GM19328 (cell line): ENCODE measurements at regions not wholly inside any gene's neighbourhood (a gene's known extent, or its start where the extent isn't known, plus 50 kb on each side); places are given as distances from the start of the nearest gene placed in this dataset.
"Not testable (repeated sequence)": the region's sequence is repeated elsewhere in the genome, so short reads cannot be mapped to it uniquely, and the experiment has no call there.

Experiments used
- ATAC-seq: cut with Tn5 transposase; IDR thresholded peaks from one replicate; pipeline ENCODE4 v1.9.1; 2021; ENCODE audit warnings: mild to moderate bottlenecking, moderate library complexity; ENCODE audit not compliant: unreplicated experiment

DNA sequence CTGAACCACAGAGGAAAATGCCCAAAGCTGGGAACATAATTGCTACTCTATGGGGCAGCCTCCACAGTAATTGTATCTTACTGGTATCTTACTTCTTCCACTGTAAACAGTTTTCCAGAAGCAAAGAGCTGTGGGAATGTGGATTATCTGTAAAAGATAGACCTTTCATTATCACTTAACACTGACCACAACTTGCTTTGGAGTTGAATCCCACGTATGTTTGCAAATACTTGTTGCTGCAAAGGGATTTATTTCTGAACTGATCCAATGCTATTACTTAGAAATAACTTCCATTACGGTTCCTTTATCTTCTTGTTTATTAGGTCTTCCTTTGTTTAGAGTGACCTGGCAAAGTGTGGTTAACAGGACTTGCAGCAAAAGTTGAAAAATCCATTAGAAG is 218.1 kb downstream of the KCTD12 start:
- ATAC-seq, result no peak

DNA sequence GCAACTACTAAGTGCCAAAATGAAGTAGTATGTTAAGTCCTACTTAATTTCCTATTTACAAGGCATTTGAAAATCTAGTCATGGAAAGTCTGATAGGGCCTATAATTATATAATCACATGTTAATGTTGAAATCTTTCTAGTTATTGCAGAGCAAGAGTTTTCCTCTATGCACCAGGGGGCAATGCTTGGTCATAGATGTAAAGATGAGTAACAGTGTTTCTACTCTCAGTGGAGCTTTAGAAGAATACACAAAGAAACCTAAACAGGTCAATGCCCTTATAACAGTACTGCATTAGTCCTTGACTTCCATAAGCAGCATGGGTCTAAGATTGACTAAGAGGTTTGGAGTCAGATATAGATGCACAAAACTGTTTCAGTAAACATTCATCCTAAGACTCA is 218.7 kb downstream of the KCTD12 start:
- no peak for ATAC-seq

DNA sequence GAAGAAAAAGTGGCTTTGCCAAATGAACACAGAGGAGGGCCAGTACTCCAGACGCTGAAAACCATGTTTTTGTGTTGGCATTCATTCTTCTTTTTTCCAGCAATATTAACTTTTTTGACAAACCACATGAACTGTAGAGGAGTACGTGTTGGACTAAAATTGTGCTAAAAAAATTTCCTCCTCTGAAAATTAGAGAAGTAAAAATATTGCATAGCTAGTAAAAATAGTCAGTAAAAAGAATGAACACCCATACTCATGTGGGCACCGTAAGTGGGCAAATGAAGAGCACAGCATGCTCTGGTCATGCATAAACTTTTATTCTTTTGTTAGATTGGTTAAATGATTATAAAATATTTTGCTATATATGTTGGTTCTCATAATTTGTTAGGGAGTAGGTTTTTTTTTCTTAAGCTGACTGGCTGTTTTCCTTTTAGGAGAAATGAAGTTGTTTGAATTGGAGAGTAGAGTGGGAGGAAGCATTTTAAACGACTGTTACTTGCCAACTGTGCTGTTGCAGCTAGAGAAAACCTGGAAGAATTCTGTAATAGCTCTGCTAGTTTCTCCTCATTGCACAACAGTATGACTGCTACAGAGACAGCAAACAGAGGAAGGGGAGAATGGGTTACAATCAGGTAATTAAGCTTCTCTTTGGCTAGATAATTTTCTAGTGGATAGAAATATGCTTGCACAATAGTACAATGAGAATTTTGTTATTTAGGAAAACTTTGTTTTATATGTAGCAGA is 222.4 kb downstream of the KCTD12 start:
- ATAC-seq, result no peak

DNA sequence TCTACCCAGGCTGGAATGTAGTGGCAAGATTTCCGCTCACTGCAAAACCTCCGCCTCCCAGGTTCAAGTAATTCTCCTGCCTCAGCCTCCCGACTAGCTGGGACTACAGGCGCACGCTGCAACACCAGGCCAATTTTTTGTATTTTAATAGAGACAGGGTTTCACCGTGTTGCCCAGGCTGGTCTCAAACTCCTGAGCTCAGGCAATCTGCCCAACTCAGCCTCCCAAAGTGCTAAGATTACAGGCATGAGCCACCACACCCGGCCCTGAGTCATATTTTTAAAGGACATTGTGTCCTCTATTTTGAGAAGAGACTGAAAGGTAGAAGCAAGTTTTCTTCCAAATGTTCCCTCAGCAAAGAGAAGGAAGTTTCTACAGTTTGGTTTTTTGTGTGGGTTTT is 227.1 kb downstream of the KCTD12 start:
- ATAC-seq, result not testable (repeated sequence)

DNA sequence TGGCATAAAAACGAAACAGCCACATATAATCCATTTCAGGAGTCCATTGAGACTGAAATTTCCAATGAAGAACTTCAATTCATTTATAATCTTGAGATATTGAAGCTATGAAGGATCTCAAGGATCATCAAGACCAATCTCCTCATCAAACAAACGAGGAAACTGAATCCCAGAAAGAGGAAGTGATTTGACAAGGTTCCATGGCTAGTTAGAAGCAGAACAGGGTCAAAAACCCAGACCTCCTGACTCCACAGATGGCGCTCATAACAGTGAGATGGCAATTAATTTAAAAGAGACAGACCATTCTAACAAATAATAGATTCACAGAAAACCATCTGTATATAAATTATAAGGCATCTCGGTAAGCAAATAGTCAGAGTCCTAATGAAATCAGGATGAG is 229.7 kb downstream of the KCTD12 start:
- no peak for ATAC-seq

DNA sequence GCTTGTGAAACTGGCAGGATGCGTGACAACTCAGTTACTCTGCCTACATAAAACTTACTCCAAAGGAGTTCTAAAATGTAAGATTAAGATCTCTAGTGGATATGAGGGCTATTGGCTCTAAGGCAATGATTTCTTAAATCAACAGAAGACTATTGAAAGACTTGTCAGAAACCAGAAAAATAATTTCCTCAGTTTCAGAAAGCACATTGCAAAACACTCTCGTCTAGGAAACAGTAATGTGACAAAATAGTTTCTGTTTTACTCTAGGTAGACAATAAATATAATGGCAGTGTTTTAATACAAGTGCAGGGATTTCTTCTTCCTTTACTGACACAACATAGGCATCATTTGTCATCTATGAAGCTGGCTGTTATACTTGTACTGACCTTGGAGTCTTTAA is 230.1 kb downstream of the KCTD12 start:
- no peak for ATAC-seq

DNA sequence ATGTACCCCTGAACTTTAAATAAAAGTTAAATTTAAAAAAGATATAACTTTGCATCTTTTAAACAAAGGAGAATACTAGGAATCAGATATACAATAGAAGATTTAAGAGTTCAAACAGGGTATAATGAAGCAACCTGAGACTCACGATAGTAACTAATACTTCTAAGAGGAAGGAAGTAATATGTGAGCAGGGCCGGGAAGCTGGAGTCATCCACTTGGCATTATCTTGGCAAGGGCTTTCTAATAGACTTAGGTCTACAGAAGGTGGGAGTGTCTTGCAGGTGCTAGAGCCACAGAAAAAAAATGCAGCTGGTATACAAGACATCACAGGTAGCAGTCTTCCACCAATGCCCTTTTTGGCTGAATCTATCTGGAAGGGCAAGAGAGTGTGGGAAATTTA is 231.9 kb downstream of the KCTD12 start:
- ATAC-seq, result no peak

DNA sequence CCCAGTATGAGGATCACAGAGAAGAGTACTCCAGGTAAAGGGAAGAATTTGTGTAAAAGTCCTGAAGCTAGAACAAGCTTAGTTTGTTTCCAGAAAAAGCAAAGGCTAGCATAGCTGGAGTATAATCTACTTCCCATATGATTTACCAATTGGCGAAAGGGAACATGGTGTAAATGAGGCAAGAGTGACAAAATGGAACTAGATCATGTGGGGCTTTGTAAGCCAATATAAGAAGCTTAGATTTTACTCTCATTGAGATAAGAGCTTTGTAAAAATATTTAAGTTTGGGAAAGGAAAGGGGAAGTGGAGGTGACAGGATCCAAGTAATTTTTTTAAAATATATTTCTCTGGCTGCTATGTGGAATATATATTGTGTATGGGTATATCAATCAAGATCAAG is 234.9 kb downstream of the KCTD12 start:
- no peak for ATAC-seq

DNA sequence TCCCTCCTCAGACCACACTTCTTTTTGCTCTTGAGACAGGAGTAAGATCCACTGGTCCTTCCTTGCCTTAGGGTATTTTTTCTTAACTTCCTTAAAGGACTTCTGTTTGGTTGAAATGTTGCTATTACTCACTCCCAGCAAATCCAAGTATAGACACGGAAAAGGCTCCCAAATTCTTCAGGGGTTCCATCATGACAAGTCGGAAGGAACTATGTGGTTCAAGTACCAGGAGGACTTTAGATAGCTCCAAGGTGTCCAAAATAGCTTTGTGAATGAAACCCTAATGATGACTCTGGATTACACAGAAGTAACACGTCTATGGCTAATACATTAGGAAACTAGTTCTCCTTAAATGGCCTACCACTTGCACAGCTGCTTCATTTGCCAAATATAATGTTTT is 238.7 kb downstream of the KCTD12 start:
- no peak for ATAC-seq

DNA sequence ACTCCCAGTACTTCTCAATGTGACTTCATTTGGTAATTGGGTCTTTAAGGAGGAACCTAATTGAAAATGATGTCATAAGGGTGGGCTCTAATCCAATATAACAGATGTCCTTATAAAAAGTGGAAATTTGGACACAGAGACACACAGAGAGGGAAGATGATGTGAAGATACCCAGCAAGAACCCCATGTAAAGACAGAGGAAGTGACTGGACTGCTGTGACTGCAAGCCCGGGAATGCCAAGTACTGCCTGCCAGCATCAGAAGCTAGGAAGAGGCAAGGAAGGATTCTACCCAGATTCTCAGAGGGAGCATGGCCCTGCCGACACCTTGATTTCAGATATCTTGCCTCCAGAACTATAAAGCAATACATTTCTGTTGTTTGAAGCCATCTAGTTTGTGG is 239.3 kb downstream of the KCTD12 start:
- no peak for ATAC-seq

DNA sequence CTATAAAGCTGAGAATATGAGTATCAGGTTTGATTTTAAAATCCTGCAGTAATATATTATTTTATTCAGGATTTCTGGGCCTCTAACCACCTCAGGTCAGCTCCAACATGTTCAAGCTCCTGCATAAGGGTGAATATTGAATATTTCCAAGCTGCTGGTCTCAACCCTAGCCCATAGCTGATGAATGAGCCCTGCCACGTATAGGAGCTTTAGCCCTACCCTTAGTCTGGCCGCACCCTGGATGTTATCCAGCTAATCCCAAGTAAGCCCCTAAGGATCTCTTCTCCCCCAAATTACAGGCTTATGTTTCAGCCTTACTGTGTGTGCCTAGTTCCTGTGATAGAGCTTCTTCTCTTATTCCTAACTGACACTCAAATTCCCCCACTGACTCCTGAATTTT is 240.6 kb downstream of the KCTD12 start:
- ATAC-seq, result no peak

DNA sequence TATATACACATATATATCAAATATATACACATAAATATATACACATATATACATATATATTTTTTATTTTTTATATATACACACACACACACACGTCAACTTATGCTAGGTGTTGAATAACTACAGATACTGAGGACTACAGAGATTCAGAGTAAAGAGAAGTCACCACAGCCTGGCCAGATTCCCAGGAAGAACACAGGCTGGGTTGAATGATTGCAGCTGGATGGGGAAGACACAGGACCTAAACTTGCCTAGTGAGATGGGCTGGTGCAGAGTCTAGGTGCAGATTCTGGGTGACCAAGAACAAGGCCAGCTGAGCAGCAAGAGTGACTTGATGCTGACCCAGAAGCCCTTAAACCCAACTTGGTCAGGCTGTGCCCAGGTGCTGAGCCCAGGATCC is 241.3 kb downstream of the KCTD12 start:
- no peak for ATAC-seq

DNA sequence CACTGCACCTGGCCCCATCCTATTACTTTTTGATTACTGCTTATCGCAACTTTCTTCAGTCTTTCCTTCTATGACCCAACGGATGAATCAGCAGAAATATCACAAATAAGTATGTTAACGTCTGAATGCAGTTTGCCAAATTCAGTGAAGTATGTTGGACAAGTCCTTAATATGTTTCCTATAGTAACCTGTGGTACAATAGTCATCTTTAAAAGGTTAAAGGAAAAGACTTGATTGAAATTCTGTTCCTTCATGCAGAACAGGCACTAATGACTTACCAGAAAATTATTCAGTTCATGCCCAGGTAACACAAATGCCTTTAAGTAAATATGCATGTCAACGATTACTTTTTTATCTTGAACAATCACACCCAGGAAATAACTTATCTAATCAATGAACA is 242.6 kb downstream of the KCTD12 start:
- no peak for ATAC-seq

DNA sequence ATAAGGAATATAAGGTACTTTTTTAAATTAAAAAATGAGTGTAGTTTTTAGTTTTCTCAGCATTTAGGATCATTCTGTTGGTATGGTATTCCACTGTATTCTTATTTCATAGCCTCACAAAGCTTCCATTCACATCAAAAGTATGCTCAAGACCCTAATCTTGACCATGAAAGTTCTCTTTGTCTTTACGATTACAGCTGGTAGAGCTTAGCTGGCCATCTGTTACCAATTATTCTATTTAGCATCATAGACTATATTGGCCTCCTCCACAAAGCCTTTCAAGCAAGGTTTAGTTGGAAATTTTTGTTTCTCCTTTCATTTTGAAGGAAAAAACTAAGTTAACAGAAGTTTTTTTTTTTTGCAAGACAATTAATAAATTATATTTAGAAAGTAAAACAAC is 245.1 kb downstream of the KCTD12 start:
- ATAC-seq, result no peak

DNA sequence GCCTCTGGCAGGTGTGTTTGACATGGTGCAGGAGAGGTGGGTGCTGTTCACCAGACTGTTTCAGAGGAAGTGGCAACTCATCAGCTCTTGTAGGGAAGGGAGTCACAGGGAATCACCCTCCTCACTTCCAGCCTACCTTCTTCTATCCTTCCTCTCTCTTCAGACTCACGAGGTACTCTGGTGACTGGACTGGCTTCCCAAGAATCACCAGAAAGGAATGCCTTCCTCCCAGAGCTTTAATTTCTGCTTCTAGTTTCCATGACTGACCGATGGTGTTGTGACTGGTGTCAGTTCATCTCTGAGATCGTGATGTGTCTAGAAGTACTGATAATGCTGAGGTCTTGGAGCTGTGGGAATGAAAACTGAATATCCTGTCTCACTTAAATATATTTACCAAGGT is 247.3 kb downstream of the KCTD12 start:
- ATAC-seq, result no peak

DNA sequence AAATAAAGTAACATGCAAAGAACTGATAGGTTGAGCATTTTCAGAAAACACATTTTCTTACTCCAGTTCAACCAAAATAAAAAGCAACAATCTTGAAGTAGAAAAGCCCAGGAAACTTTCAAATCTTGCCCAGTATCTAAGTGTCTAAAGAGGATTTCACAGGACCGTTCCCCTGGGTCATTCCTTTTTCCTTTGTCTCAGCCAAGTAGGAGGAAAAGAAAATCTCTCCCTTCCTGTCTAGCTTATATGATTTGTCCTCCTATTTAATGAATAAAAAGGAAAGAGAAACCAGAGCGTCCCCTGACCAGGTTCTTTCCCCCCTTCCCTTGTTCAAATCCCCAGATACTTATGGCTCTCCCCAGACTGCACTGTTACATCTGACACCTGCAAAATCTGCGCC is 248.0 kb downstream of the KCTD12 start:
- ATAC-seq, result no peak

DNA sequence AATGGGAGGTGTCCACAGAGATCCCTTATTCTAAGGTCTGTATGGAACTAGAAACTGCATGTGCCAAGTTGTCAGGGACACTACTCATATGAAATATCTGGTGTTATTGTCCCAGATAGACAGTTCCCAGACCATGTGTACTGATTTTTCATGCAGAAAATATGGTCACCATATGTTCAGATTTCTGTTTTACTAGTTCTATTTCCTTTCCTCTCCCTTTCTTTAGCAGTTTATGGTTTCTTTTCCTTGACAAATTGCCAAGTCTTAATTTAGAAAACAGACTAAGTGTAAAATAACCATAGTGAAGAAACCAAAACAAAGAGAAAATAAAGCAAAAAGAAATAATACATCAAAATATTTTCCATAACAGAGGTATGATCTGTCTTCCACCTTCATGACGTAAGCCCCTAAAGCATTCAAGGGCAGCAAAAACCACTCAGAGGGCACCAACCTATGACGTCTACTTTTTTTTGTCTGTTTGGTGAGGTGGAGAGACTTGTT is 248.5 kb downstream of the KCTD12 start:
- no peak for ATAC-seq

DNA sequence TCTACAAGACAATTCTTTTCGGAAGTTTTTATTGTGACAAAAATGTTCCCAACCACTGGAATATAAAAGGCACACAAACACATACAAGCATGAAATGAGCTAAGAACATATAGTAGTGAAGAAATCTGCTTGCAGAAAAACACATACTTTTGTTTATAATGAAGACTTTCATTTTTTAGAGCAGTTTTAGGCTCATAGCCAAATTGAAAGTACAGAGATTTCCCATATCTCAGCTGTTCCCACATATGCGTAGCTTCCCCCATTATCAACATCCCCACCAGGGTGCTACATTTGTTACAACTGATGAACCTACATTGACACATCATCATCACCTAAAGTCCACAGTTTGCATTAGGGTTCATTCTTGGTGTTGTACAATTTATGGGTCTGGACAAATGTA is 249.4 kb downstream of the KCTD12 start:
- ATAC-seq, result no peak

DNA sequence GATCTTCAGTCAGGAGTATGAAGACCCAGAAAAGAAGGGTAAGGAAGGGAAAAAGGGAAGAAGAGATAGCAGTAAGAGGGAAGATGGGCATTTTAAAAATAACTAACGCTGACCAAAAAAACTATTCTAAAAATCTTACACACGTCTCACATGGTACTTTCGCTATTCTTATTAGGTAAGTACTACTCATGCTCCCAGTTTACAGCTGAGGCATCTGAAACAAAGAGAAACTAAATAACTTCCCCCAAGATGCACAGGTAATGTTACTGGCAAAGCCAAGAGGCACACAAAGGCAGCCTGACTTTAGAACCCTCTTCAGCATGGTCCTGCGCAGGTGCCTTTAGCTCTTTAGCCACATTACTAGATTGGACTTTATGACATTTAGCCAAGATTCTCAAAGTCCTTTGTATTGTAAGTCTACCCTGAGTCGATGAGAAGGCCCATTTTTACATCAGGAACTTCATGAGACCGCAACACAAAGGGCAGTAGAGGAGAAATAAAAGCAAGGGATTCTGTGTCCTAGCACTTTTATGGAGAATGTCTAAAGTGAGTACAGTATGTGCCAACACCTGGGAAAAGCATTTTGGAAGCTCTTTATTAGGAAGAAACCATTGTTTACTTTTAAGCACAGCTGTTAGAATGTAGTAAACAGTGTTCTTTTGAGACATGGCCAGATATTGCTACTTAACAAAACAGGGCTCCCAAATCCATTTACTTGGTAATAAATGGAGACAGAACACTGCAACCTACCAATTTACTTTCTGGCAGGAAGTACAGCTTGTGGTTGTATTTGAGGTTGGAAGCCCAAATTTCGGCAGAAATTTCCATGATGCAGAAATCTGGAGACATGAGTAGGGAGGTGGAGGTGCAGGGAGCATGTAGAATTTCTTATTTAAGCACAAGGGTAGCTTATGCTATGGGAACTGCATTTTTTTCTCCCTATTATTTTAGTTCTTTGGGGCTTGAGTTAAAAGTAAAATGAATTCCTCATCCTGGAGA is 250.7 kb downstream of the KCTD12 start:
- ATAC-seq, result no peak

DNA sequence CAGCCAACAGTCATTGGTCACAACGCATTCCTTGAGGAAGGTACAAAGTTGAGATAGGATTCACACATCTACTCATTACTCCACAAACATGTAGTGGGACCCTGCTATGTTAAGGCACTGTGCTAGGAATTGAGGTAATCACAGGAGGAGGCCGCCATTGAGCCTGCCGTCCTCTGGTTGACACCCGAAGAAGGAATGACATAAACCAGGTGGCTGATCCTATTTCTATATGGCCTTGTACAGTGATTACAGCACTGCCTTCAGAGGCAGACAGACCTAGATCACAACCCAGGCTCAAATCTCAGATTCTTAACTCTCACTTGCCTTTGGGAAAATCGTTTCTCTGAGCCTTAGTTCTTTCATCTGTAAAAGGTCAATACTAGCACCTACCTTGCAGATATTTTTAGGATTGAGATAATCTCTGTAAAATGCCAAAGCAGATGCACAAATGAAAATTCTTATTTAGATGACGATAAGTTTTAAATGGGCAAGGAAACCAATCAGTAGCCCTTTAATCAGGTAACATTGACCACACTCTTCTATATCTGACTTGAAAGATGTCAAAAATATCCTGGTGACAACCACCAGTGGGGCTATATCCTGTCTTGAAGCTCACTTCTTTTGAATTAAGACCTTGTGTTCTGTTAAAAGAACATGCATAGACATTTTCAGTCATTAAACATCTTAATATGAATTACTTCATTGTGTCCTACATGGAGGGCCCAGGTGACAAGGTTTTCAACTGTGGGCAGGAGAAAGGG is 251.6 kb downstream of the KCTD12 start:
- no peak for ATAC-seq

DNA sequence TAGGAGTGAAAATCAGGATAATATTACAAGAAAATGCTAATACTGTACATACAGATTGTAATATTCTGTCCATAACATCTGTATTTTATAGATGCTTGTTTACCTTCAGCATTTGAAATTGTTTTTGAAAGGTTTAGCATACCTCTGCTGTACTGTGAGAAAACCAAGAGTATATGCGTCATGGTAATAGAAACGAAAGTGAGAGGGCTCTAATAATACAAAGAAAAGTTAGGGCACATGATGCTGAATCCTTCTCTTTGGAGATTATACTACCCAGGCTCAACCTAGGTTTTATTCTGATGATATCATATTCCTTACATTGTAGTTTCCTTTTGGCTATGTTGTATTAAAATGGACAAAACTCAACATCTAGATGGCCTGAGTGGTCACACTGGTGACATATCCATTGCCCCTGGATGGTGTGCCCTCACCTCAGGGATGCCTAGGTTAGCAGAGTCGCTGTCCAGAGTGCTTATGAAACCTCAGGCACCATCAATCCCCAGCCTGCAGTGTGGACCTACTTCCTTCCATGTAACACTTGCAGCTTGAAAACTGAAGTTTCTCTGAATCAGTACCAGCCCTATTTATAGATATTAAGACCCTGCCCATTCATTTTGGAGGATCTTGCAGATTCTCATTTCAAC is 253.7 kb downstream of the KCTD12 start:
- no peak for ATAC-seq
